ENCODE measurements at regions not wholly inside any gene's neighbourhood (a gene's known extent, or its start where the extent isn't known, plus 50 kb on each side); places are given as distances from the start of the nearest gene placed in this dataset.

DNA sequence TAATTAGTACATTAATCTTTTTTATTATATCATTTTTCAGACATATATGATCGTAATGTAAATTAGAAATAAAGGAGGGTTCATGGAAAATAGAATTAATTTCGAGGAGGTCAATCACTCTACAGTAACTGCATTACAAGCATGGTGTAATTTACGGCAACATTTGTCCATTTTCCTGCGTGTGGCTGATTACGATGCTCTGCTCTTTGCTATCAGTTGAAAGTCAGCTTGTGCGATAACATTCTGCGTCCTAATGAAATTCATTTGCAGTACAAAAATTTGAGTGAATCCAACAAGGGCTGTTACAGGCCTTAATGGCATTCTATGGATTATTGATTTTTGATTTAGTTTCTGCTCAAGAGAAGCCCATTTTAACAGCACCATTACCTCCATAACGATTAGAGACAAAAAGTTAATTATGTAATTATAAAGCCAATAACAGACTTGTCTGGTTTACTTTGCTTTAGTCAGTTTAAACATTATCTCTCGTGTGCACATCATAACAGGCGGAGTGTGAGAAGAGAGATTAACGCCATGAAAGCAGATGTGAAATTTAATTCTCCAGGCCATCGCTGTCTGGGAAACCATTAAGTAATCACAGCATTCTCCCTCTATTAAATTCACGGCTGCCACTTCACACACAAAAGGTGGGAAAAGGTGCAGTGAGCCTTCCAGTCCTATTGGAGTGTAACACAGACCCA, 256.4 kb upstream of the IRX3 start:
- TF ChIP-seq, protein P1, sequence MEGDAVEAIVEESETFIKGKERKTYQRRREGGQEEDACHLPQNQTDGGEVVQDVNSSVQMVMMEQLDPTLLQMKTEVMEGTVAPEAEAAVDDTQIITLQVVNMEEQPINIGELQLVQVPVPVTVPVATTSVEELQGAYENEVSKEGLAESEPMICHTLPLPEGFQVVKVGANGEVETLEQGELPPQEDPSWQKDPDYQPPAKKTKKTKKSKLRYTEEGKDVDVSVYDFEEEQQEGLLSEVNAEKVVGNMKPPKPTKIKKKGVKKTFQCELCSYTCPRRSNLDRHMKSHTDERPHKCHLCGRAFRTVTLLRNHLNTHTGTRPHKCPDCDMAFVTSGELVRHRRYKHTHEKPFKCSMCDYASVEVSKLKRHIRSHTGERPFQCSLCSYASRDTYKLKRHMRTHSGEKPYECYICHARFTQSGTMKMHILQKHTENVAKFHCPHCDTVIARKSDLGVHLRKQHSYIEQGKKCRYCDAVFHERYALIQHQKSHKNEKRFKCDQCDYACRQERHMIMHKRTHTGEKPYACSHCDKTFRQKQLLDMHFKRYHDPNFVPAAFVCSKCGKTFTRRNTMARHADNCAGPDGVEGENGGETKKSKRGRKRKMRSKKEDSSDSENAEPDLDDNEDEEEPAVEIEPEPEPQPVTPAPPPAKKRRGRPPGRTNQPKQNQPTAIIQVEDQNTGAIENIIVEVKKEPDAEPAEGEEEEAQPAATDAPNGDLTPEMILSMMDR (IDR thresholded peaks at IDR 0.05), result no peak
- TF ChIP-seq POLR2A (IDR thresholded peaks at IDR 0.05), result no peak

All from ovary (tissue), 3 donors.